ENCODE measurements at regions not wholly inside any gene's neighbourhood (a gene's known extent, or its start where the extent isn't known, plus 50 kb on each side); places are given as distances from the start of the nearest gene placed in this dataset.

DNA sequence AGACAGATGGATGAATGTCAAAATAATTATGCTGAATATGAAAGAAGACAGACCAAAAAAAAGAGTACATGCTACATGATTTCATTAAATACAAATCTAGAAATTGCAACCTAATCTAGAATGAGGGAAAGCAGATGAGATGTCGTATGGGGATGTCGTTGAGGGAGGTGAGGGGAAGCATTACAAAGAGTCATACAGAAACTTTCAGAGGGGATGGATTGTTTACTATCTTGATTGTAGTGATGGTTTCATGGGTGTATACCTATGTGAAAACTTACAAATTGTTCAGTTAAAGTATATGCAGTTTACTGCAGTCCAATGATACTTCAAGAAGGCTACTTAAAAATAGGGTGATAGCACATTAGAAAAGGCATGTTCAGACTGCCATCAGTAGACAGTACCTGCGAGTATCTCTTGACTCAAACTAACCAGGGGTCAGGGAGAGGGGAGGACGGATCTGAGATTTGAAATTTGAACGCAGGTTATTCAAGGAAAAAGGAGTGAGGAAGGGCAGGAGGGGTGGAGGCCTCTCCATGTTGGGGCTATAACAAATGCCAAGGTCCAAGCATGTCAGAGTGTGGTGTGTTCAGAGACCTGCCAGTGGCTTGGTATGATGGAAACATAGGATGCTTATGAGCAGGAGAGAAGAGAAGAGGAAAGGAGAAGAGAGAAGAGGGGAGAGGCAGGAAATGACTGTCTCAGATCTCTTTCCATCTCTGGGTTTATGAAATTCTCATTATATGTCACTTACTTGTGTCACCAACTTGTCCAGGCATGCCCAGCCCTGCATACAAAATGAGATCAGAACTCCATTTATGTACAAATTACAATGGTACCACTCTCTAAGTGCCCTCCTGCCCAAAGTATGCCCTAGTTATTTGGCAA lies 257.3 kb upstream of the CXCR4 start:
- TF ChIP-seq, protein P1, sequence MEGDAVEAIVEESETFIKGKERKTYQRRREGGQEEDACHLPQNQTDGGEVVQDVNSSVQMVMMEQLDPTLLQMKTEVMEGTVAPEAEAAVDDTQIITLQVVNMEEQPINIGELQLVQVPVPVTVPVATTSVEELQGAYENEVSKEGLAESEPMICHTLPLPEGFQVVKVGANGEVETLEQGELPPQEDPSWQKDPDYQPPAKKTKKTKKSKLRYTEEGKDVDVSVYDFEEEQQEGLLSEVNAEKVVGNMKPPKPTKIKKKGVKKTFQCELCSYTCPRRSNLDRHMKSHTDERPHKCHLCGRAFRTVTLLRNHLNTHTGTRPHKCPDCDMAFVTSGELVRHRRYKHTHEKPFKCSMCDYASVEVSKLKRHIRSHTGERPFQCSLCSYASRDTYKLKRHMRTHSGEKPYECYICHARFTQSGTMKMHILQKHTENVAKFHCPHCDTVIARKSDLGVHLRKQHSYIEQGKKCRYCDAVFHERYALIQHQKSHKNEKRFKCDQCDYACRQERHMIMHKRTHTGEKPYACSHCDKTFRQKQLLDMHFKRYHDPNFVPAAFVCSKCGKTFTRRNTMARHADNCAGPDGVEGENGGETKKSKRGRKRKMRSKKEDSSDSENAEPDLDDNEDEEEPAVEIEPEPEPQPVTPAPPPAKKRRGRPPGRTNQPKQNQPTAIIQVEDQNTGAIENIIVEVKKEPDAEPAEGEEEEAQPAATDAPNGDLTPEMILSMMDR (IDR thresholded peaks at IDR 0.05; ENCODE audit: low read length, missing control alignments) = no peak
- no peak for DNase-seq (ENCODE audit: low read depth)

DNA sequence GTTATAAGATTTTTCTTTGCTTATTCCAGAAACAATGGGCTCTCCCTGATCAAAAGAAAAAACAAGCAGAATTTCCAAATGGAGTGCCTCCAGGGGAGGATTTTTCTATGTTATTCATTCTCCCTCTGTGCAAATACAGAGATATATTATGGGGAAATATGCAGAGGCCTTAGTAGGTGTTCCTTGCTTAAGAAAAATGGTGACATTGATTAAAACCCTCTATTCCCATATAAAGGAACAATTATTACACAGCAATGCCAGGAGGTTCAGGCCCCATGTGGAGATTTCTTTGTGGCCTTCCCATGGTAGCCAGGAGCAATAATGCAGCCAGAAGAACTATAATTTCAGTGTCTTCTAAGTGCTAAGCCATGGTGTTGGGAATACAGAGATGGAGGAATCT lies 255.9 kb upstream of the CXCR4 start:
- no peak for DNase-seq (ENCODE audit: low read depth)
- TF ChIP-seq, protein P1 (IDR thresholded peaks at IDR 0.05; ENCODE audit: low read length, missing control alignments) = no peak
- no peak overlapping the region for H3K4me3 ChIP-seq (replicated peaks; ENCODE audit: low read depth, low read length)

More for the DNA sequence above, 257.3 kb upstream of the CXCR4 start:
- no peak overlapping the region for H3K4me3 ChIP-seq (replicated peaks; ENCODE audit: low read depth, low read length)

DNA sequence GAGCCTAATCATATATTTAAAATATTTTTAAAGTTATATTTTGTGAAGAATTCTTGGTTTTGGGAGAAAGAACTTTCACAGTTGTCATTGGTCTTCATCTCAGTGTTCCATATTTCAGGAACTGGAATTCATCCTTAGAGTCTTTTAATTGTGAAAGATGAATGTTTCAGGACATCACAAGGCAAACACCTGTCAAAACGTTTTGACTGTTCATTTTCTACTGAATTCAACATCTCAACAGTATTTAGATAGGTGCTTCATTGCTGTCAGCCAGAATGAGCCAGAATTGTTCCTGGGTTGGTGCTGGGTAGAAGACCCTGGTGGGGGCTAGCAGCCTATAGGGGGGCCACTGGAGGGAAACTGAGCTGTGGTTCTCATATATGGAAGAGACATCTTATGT lies 255.1 kb upstream of the CXCR4 start:
- TF ChIP-seq, protein P1 (IDR thresholded peaks at IDR 0.05; ENCODE audit: low read length, missing control alignments) = no peak
- no peak for DNase-seq (ENCODE audit: low read depth)
- no peak overlapping the region for H3K4me3 ChIP-seq (replicated peaks; ENCODE audit: low read depth, low read length)

DNA sequence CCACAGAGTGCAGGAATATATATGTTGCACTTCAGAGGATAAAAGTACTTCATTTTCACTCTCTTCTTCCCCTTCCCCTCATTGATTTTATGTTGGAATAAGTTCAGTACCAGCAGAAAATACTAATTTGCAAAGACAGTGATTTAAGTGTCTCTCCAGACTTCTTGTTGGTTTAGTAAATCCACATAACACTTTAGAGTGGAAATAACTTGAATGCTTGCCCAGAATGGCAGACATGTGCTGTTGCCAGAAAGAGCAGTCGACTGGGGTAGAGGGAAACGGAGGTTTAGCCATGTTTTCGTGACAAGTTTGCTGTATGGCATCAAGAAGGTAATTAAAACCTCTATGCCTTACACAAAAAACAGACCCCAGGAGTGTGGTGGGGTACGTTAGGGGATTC lies 246.0 kb upstream of the CXCR4 start:
- H3K4me3 ChIP-seq (replicated peaks; ENCODE audit: low read depth, low read length) = no peak overlapping the region
- TF ChIP-seq, protein P1 (IDR thresholded peaks at IDR 0.05; ENCODE audit: low read length, missing control alignments) = no peak
- peak; percentile 6 for DNase-seq (ENCODE audit: low read depth)

DNA sequence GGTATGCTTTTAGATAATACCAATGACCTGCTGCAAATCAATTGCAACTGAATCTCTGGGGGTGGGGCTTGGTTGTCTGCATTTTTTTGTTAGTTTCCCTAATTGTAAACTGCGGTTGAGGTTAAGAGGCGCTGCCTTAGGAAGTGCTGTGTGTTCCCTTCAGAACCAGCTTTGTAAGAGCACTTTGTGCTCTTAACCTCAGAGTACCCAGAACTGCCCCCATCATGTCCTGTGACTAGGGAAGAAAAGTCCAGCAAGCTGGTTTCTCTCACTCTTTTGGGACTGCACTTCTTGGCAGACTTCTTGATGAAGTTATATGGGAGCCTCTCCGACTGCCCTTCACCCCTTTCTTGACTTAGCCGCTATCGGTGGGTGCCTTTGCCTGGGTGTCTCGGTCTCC lies 245.5 kb upstream of the CXCR4 start:
- no peak for DNase-seq (ENCODE audit: low read depth)
- TF ChIP-seq, protein P1 (IDR thresholded peaks at IDR 0.05; ENCODE audit: low read length, missing control alignments) = no peak
- no peak overlapping the region for H3K4me3 ChIP-seq (replicated peaks; ENCODE audit: low read depth, low read length)

DNA sequence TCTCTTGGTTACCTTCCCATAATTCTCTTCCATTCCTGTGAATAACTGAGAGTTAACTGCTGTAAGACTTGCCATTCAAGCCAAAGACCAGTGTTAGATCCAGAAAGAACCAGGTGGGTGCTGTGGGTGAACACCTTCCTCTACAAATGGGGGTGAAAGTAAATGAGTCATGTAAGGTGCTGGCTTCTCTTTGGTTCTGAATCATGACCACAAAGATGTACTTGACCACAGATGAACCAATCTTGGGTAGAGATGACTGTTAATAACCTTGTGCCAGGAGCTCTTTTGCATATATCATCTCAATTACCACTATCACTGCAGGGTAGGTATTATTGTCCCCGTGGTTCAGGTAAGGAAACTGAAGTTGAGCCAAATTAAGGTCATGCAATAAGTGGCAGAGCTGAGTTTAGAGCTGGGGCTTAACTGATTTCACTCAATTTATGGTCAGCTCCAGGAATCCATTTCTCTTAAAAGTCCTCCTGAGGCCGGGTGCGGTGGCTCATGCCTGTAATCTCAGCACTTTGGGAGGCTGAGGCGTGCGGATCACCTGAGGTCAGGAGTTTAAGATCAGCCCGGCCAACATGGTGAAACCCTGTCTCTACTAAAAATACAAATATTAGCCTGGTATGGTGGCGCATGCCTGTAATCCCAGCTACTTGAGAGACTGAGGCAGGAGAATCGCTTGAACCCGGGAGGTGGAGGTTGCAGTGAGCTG lies 244.9 kb upstream of the CXCR4 start:
- DNase-seq (ENCODE audit: low read depth) = no peak
- TF ChIP-seq, protein P1 (IDR thresholded peaks at IDR 0.05; ENCODE audit: low read length, missing control alignments) = no peak
- no peak overlapping the region for H3K4me3 ChIP-seq (replicated peaks; ENCODE audit: low read depth, low read length)
